Left lung (tissue), 4 donors: ENCODE measurements at regions not wholly inside any gene's neighbourhood (a gene's known extent, or its start where the extent isn't known, plus 50 kb on each side); places are given as distances from the start of the nearest gene placed in this dataset.

Experiments used
- ATAC-seq: fragments of 200-7000 bp; cut with Tn5 transposase; one replicate; pipeline ENCODE4 v1.9.1; 2020; ENCODE audit warnings: moderate library complexity
- DNase-seq, 4 donors: peaks; one replicate each; pipeline ENCODE4 v3.0.0-alpha.2; 2013 to 2020
- H3K27ac ChIP-seq, 2 donors: fragments of 200-600 bp; sonication (generic) in 1 of 2; one replicate each; pipeline versions ENCODE4 v1.5.0 to v1.8.0; 2020 to 2021
- H3K27me3 ChIP-seq, 2 donors: fragments of 200-600 bp; sonication (generic) in 1 of 2; one replicate each; pipeline versions ENCODE4 v1.5.0 to v1.8.0; 2020 to 2021
- H3K36me3 ChIP-seq, 2 donors: fragments of 200-600 bp; sonication (generic) in 1 of 2; one replicate each; pipeline versions ENCODE4 v1.5.0 to v1.8.0; 2020 to 2021
- H3K4me1 ChIP-seq, 2 donors: fragments of 200-600 bp; one replicate each; pipeline ENCODE4 v1.8.0; 2021
- H3K4me3 ChIP-seq, 2 donors: fragments of 200-600 bp; sonication (generic) in 1 of 2; one replicate each; pipeline versions ENCODE4 v1.5.0 to v1.8.0; 2020 to 2021; ENCODE audit warnings: mild to moderate bottlenecking in 1 of 2
- H3K9me3 ChIP-seq, 2 donors: fragments of 200-600 bp; sonication (generic) in 1 of 2; one replicate each; pipeline versions ENCODE4 v1.5.0 to v1.8.0; 2020 to 2021
- CTCF ChIP-seq, 2 donors: fragments of 200-600 bp; sonication (generic) in 1 of 2; IDR thresholded peaks; one replicate each; pipeline versions ENCODE4 v1.5.0 to v1.8.0; 2021; ENCODE audit warnings: antibody characterized with exemption in 2 of 2
- intact Hi-C, 2 donors: fragments of 100-400 bp; cut with DNase I; formaldehyde crosslinking; loops; one replicate each; pipeline versions ENCODE4 v1.11.2 to v1.14.2; 2022
- donor health status: DM: no; HTN: yes; CAD: no.
- donor health status: DM: no; HTN: no; CAD: no.

- ATAC-seq: no peak
- no peak for TF ChIP-seq CTCF (IDR thresholded peaks at IDR 0.05)
Measured at GRCh38 chr6:153216789-153217188, 85.7 kb upstream of the RGS17 start.

GRCh38 chr6:153215242-153215641 is 84.2 kb upstream of the RGS17 start:
- H3K4me3 ChIP-seq: no peak overlapping the region

More at GRCh38 chr6:153216789-153217188, 85.7 kb upstream of the RGS17 start:
- no peak for DNase-seq
- H3K4me3 ChIP-seq: no peak overlapping the region
- H3K4me1 ChIP-seq: no peaks in the 10 kb centered on the region
- no peaks in the 10 kb centered on the region for H3K27me3 ChIP-seq
- no peaks in the 10 kb centered on the region for H3K9me3 ChIP-seq
- H3K27ac ChIP-seq: no peak overlapping the region
- no peaks in the 10 kb centered on the region for H3K36me3 ChIP-seq
- intact Hi-C loops: no loop called here

DNA sequence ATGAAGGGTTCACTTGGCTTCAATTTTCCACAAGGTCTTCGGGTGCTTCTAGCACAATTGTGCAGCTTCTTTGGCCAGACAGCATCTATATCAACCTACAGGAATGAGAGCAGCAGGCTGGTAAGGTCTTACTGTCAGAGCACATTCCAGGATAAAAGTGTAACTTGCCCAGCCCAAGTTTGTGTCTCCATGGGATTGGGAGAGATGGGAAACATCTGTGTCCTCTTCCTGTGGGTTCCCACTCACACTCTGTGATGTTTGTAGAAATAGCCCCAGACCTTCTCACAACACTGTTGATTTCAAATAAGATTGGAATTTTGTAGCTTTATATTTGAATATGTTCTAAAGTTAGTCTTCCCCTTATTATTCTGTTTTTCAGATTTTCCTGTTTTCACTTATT is 83.4 kb upstream of the RGS17 start:
- DNase-seq (no peak), ATAC-seq (no peak)
- Histone ChIP-seq H3K4me1 (no peaks in the 10 kb centered on the region), H3K4me3 (no peak overlapping the region), H3K27me3 (no peaks in the 10 kb centered on the region), H3K27ac (no peak overlapping the region), H3K36me3 (no peaks in the 10 kb centered on the region), H3K9me3 (no peaks in the 10 kb centered on the region)
- intact Hi-C loops: no loop called here
- no peak for TF ChIP-seq CTCF (IDR thresholded peaks at IDR 0.05)

More at GRCh38 chr6:153215242-153215641, 84.2 kb upstream of the RGS17 start:
- Histone ChIP-seq H3K4me1 (no peaks in the 10 kb centered on the region), H3K36me3 (no peaks in the 10 kb centered on the region), H3K27ac (no peak overlapping the region), H3K9me3 (no peaks in the 10 kb centered on the region), H3K27me3 (no peaks in the 10 kb centered on the region)
- TF ChIP-seq CTCF (IDR thresholded peaks at IDR 0.05): no peak
- intact Hi-C loops: no loop called here
- ATAC-seq (no peak), DNase-seq (no peak)

GRCh38 chr6:153210083-153210482 is 79.0 kb upstream of the RGS17 start:
- DNase-seq: no peak
- H3K36me3 ChIP-seq: no peaks in the 10 kb centered on the region
- no peak for TF ChIP-seq CTCF (IDR thresholded peaks at IDR 0.05)
- no peak overlapping the region for H3K4me3 ChIP-seq
- ATAC-seq: no peak
- no peaks in the 10 kb centered on the region for H3K27me3 ChIP-seq
- intact Hi-C loops: no loop called here
- H3K4me1 ChIP-seq: no peaks in the 10 kb centered on the region
- no peak overlapping the region for H3K27ac ChIP-seq
- H3K9me3 ChIP-seq: no peaks in the 10 kb centered on the region

DNA sequence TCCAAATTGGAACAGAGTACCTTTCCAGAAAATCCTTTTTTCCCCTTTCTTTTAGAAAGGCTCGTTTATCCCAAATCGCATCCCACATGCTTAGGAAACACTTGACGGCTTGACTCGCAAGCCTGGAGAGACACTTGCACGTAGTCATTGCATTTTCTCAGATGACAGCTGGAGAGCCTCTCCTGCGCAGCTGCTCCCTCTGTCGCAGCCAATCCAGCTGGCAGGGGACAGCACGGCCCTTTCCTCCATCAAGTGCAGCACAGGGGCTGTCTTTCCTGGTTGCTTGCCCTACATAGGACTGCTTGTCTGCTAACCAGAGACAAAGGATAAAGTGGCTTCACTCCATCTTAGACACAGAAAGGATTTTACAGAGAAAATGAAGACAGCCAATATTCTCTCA is 77.6 kb upstream of the RGS17 start:
- H3K4me3 ChIP-seq: no peak overlapping the region
- H3K4me1 ChIP-seq: no peaks in the 10 kb centered on the region
- no peaks in the 10 kb centered on the region for H3K9me3 ChIP-seq
- TF ChIP-seq CTCF (IDR thresholded peaks at IDR 0.05): no peak
- no peak for ATAC-seq
- H3K36me3 ChIP-seq: no peaks in the 10 kb centered on the region
- intact Hi-C loops: no loop called here
- H3K27ac ChIP-seq: no peak overlapping the region
- DNase-seq: peak in 1 of 4 donors; percentile 5
- no peaks in the 10 kb centered on the region for H3K27me3 ChIP-seq
